GM06990 (cell line): ENCODE measurements at regions not wholly inside any gene's neighbourhood (a gene's known extent, or its start where the extent isn't known, plus 50 kb on each side); places are given as distances from the start of the nearest gene placed in this dataset.

Experiments
- DNase-seq: peaks from one replicate; pipeline ENCODE4 v3.0.0-alpha.2; 2011; ENCODE audit not compliant: insufficient read length; ENCODE audit errors: extremely low read depth
- H3K27me3 ChIP-seq: replicated peaks from 2 replicates; pipeline ENCODE4 v1.6.0; 2011; ENCODE audit warnings: low read length; ENCODE audit not compliant: control insufficient read depth, insufficient read depth
- H3K36me3 ChIP-seq: 2 replicates; pipeline ENCODE4 v1.5.1; 2011; ENCODE audit warnings: low read length; ENCODE audit not compliant: control insufficient read depth, insufficient read depth
- H3K4me3 ChIP-seq: replicated peaks from 2 replicates; pipeline ENCODE4 v1.5.1; 2011; ENCODE audit warnings: low read depth, mild to moderate bottlenecking, control low read depth, low read length
- TF ChIP-seq, protein P1 (sequence below): IDR thresholded peaks from 2 replicates; pipeline ENCODE4 v1.5.1; 2011; ENCODE audit warnings: low read length, control low read depth, mild to moderate bottlenecking, inconsistent platforms; ENCODE audit not compliant: insufficient read depth, poor library complexity, severe bottlenecking

DNA sequence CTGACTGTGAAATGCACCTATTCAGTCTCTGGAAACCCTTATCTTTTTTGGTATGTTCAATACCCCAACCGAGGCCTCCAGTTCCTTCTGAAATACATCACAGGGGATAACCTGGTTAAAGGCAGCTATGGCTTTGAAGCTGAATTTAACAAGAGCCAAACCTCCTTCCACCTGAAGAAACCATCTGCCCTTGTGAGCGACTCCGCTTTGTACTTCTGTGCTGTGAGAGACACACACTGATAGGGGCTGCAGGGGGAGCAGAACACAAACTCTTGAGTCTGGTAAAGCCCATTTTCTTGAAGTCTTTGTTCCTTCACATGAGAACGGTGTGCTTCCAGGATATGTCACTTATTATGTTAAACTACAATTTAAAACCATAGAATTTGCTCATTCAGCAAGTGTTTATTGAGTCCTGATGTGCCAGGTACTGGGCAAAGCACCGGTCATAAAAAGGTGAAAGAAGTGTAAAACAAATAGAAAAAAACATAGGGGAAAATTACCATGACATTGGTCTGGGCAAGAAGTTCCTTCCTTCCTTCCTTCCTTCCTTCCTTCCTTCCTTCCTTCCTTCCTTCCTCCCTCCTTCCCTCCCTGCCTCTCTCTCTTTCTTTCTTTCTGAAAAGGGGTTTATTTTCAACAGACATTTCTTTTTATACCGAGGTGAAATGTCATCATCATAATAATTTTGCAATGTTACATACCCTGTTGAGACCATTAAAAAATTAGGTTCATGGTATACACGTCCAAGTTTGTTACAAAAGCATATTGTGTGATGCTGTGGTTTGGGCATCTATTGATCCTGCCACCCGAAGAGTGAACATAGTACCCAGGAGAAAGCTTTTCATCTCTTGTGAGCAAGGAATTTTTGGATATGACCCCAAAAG, 50.7 kb upstream of the OR4E1 start:
- Histone ChIP-seq H3K27me3 (no peaks in the 10 kb centered on the region), H3K4me3 (no peak overlapping the region), H3K36me3 (no peaks in the 10 kb centered on the region)
- TF ChIP-seq, protein P1, sequence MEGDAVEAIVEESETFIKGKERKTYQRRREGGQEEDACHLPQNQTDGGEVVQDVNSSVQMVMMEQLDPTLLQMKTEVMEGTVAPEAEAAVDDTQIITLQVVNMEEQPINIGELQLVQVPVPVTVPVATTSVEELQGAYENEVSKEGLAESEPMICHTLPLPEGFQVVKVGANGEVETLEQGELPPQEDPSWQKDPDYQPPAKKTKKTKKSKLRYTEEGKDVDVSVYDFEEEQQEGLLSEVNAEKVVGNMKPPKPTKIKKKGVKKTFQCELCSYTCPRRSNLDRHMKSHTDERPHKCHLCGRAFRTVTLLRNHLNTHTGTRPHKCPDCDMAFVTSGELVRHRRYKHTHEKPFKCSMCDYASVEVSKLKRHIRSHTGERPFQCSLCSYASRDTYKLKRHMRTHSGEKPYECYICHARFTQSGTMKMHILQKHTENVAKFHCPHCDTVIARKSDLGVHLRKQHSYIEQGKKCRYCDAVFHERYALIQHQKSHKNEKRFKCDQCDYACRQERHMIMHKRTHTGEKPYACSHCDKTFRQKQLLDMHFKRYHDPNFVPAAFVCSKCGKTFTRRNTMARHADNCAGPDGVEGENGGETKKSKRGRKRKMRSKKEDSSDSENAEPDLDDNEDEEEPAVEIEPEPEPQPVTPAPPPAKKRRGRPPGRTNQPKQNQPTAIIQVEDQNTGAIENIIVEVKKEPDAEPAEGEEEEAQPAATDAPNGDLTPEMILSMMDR, result no peak
- DNase-seq, result no peak

DNA sequence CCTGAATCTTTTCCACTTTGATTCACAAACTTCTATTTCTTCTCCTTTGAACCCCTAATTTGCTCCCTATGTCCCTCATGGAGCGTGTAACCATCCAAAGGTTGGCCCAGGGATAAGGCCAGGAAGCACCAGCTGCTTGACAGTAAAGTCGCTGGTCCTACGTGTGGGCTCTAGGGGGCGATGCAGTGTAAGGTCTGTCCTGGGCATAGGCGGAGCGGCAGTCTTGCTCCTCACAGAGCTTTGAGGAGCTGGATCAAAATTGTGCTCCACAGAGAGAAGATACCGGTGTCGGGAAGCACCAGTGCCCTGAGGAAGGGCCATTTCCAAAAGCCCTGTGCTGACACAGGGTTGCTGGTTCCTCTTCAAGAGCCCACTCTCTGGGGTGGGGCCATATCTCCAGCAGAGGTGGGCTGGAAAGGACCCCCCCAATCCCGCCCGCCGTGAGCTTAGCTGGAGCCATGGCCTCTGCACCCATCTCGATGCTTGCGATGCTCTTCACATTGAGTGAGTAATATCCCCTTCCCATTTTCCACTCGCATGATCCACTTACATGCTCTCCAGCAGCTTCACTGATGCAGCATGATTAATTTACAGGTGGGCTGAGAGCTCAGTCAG, 49.9 kb upstream of the OR4E1 start:
- H3K27me3 ChIP-seq, result no peaks in the 10 kb centered on the region
- no peaks in the 10 kb centered on the region for H3K36me3 ChIP-seq
- DNase-seq, result no peak
- TF ChIP-seq, protein P1, result peak; percentile 45
- H3K4me3 ChIP-seq, result no peak overlapping the region
